ENCODE measurements at regions not wholly inside any gene's neighbourhood (a gene's known extent, or its start where the extent isn't known, plus 50 kb on each side); places are given as distances from the start of the nearest gene placed in this dataset.

GRCh38 chr11:11142430-11142829, 210.6 kb downstream of the CSNK2A3 start:
- Histone ChIP-seq H3K36me3 (no peaks in the 10 kb centered on the region), H3K27ac (peak overlapping the region; percentile 43), H3K4me1 (peaks cover 18% of the 10 kb centered on the region), H3K9me3 (no peaks in the 10 kb centered on the region), H3K4me3 (no peak overlapping the region), H3K27me3 (no peaks in the 10 kb centered on the region)
- no peak for DNase-seq (ENCODE audit: extremely low spot score in 2 of 2)
- intact Hi-C loops (cut with DNase I) = no loop called here
- no peak for TF ChIP-seq POLR2A (IDR thresholded peaks at IDR 0.05)
- no peak for TF ChIP-seq POLR2AphosphoS5 (IDR thresholded peaks at IDR 0.05; ENCODE audit: insufficient read depth in 1 of 2, low read depth in 1 of 2)
- TF ChIP-seq CTCF (IDR thresholded peaks at IDR 0.05) = no peak

- Histone ChIP-seq H3K27ac (peak overlapping the region; percentile 6), H3K4me3 (no peak overlapping the region), H3K4me1 (peaks cover 11% of the 10 kb centered on the region), H3K27me3 (no peaks in the 10 kb centered on the region), H3K9me3 (no peaks in the 10 kb centered on the region), H3K36me3 (no peaks in the 10 kb centered on the region)
- DNase-seq (ENCODE audit: extremely low spot score in 2 of 2) = no peak
- TF ChIP-seq CTCF (IDR thresholded peaks at IDR 0.05) (no peak), POLR2AphosphoS5 (IDR thresholded peaks at IDR 0.05; ENCODE audit: insufficient read depth in 1 of 2, low read depth in 1 of 2) (no peak), POLR2A (IDR thresholded peaks at IDR 0.05) (no peak)
- intact Hi-C loops (cut with DNase I) = no loop called here
Measured at GRCh38 chr11:11141065-11141464, 212.0 kb downstream of the CSNK2A3 start.

DNA sequence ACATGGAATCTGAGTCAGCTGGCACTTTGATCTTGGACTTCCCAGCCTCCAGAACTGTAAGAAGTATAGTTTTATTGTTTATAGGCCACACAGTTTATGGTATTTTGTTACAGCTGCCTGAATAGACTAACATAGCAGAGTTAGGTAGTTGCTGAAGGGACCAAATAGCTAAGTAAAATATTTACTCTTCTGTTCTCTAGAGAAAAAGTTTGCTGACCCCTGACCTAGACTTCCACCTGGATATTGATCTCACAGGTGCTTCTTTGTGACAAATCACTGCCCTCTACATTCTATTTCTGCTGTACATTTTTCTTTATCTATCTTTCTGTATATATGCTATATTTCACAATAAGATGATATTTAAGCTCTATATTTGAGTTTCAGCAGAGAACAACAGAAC, 212.5 kb downstream of the CSNK2A3 start:
- intact Hi-C loops (cut with DNase I) = no loop called here

GRCh38 chr11:11137339-11137738, 215.7 kb downstream of the CSNK2A3 start:
- Histone ChIP-seq H3K4me1 (peaks cover 11% of the 10 kb centered on the region), H3K27me3 (no peaks in the 10 kb centered on the region), H3K4me3 (no peak overlapping the region), H3K9me3 (no peaks in the 10 kb centered on the region), H3K27ac (no peak overlapping the region), H3K36me3 (no peaks in the 10 kb centered on the region)
- intact Hi-C loops (cut with DNase I) = no loop called here
- TF ChIP-seq CTCF (IDR thresholded peaks at IDR 0.05) (no peak), POLR2A (IDR thresholded peaks at IDR 0.05) (no peak), POLR2AphosphoS5 (IDR thresholded peaks at IDR 0.05; ENCODE audit: insufficient read depth in 1 of 2, low read depth in 1 of 2) (no peak)
- no peak for DNase-seq (ENCODE audit: extremely low spot score in 2 of 2)

More for the DNA sequence above, 212.5 kb downstream of the CSNK2A3 start:
- Histone ChIP-seq H3K4me3 (no peak overlapping the region), H3K9me3 (no peaks in the 10 kb centered on the region), H3K4me1 (peaks cover 11% of the 10 kb centered on the region), H3K27me3 (no peaks in the 10 kb centered on the region), H3K27ac (peak overlapping the region; percentile 6), H3K36me3 (no peaks in the 10 kb centered on the region)
- DNase-seq (ENCODE audit: extremely low spot score in 2 of 2) = no peak
- TF ChIP-seq POLR2A (IDR thresholded peaks at IDR 0.05) (no peak), CTCF (IDR thresholded peaks at IDR 0.05) (no peak), POLR2AphosphoS5 (IDR thresholded peaks at IDR 0.05; ENCODE audit: insufficient read depth in 1 of 2, low read depth in 1 of 2) (no peak)

GRCh38 chr11:11135820-11136476, 217.1 kb downstream of the CSNK2A3 start:
- intact Hi-C loops (cut with DNase I) = no loop called here
- Histone ChIP-seq H3K27me3 (no peaks in the 10 kb centered on the region), H3K4me3 (no peak overlapping the region), H3K36me3 (no peaks in the 10 kb centered on the region), H3K4me1 (peaks cover 2% of the 10 kb centered on the region), H3K27ac (no peak overlapping the region), H3K9me3 (no peaks in the 10 kb centered on the region)
- TF ChIP-seq POLR2AphosphoS5 (IDR thresholded peaks at IDR 0.05; ENCODE audit: insufficient read depth in 1 of 2, low read depth in 1 of 2) (no peak), POLR2A (IDR thresholded peaks at IDR 0.05) (no peak)
- DNase-seq (ENCODE audit: extremely low spot score in 2 of 2) = no peak

Measured in vagina (tissue), 2 donors.